ENCODE measurements at regions not wholly inside any gene's neighbourhood (a gene's known extent, or its start where the extent isn't known, plus 50 kb on each side); places are given as distances from the start of the nearest gene placed in this dataset.
A peak's percentile ranks its signal among the peaks of the same experiment; 100 is the strongest.
"Not testable (repeated sequence)": the region's sequence is repeated elsewhere in the genome, so short reads cannot be mapped to it uniquely, and the experiment has no call there.

- H3K27me3 ChIP-seq (ENCODE audit: control insufficient read depth, insufficient read depth, low read length) = no peaks in the 10 kb centered on the region
- H3K27ac ChIP-seq (ENCODE audit: insufficient read depth, low read length) = no peak overlapping the region
- H3K9me3 ChIP-seq (ENCODE audit: control insufficient read depth, insufficient read depth, low read depth, low read length) = no peaks in the 10 kb centered on the region
- H3K4me2 ChIP-seq (ENCODE audit: extremely low read depth, insufficient read depth, low read length) = no peak overlapping the region
- peak in 1 of 2 donors; percentile 52 for DNase-seq (ENCODE audit: low read depth in 2 of 2)
- no peaks in the 10 kb centered on the region for H3K4me1 ChIP-seq (ENCODE audit: control insufficient read depth, extremely low read depth, insufficient read depth, low read length)
- H3K4me3 ChIP-seq (replicated peaks in 1 of 4; ENCODE audit: control extremely low read depth in 1 of 4, insufficient read depth in 1 of 4, low read depth in 3 of 4, low read length in 4 of 4) = no peak overlapping the region
- no peak overlapping the region for H2AFZ ChIP-seq (ENCODE audit: low read length)
- no peaks in the 10 kb centered on the region for H3K36me3 ChIP-seq (ENCODE audit: control insufficient read depth, insufficient read depth, low read length)
- no peaks in the 10 kb centered on the region for H4K20me1 ChIP-seq (ENCODE audit: control insufficient read depth, extremely low read depth, insufficient read depth, low read length)
- no peaks in the 10 kb centered on the region for H3K79me2 ChIP-seq (ENCODE audit: control insufficient read depth, insufficient read depth, low read length)
- no peak for TF ChIP-seq EZH2 (IDR thresholded peaks at IDR 0.05; ENCODE audit: low read length, missing control alignments)
- no peak for TF ChIP-seq CTCF (conservative IDR thresholded peaks at IDR 0.05 in 1 of 2, IDR thresholded peaks at IDR 0.05 in 1 of 2; ENCODE audit: low read depth in 1 of 2, low read length in 2 of 2)
- no peak overlapping the region for H3K9ac ChIP-seq (ENCODE audit: insufficient read depth, low read length)
These were observed 294.9 kb upstream of the SGO1 start for GRCh38 chr3:20480786-20481365.

- no peaks in the 10 kb centered on the region for H3K9me3 ChIP-seq (ENCODE audit: control insufficient read depth, insufficient read depth, low read depth, low read length)
- TF ChIP-seq CTCF (conservative IDR thresholded peaks at IDR 0.05 in 1 of 2, IDR thresholded peaks at IDR 0.05 in 1 of 2; ENCODE audit: low read depth in 1 of 2, low read length in 2 of 2) = no peak
- no peak for TF ChIP-seq EZH2 (IDR thresholded peaks at IDR 0.05; ENCODE audit: low read length, missing control alignments)
- no peak overlapping the region for H3K27ac ChIP-seq (ENCODE audit: insufficient read depth, low read length)
- H3K4me3 ChIP-seq (replicated peaks in 1 of 4; ENCODE audit: control extremely low read depth in 1 of 4, insufficient read depth in 1 of 4, low read depth in 3 of 4, low read length in 4 of 4) = no peak overlapping the region
- H3K4me2 ChIP-seq (ENCODE audit: extremely low read depth, insufficient read depth, low read length) = no peak overlapping the region
- no peak for DNase-seq (ENCODE audit: low read depth in 2 of 2)
- H3K4me1 ChIP-seq (ENCODE audit: control insufficient read depth, extremely low read depth, insufficient read depth, low read length) = no peaks in the 10 kb centered on the region
- no peaks in the 10 kb centered on the region for H4K20me1 ChIP-seq (ENCODE audit: control insufficient read depth, extremely low read depth, insufficient read depth, low read length)
- no peak overlapping the region for H3K9ac ChIP-seq (ENCODE audit: insufficient read depth, low read length)
- H3K27me3 ChIP-seq (ENCODE audit: control insufficient read depth, insufficient read depth, low read length) = no peaks in the 10 kb centered on the region
- no peaks in the 10 kb centered on the region for H3K79me2 ChIP-seq (ENCODE audit: control insufficient read depth, insufficient read depth, low read length)
- H3K36me3 ChIP-seq (ENCODE audit: control insufficient read depth, insufficient read depth, low read length) = no peaks in the 10 kb centered on the region
- no peak overlapping the region for H2AFZ ChIP-seq (ENCODE audit: low read length)
These were observed 292.4 kb upstream of the SGO1 start for GRCh38 chr3:20478436-20478835.

- H4K20me1 ChIP-seq (ENCODE audit: control insufficient read depth, extremely low read depth, insufficient read depth, low read length); H3K79me2 ChIP-seq (ENCODE audit: control insufficient read depth, insufficient read depth, low read length); H3K4me1 ChIP-seq (ENCODE audit: control insufficient read depth, extremely low read depth, insufficient read depth, low read length); H3K36me3 ChIP-seq (ENCODE audit: control insufficient read depth, insufficient read depth, low read length); H3K27me3 ChIP-seq (ENCODE audit: control insufficient read depth, insufficient read depth, low read length); H3K27ac ChIP-seq (ENCODE audit: insufficient read depth, low read length); DNase-seq (ENCODE audit: low read depth in 2 of 2); H3K9ac ChIP-seq (ENCODE audit: insufficient read depth, low read length); H3K4me3 ChIP-seq (replicated peaks in 1 of 4; ENCODE audit: control extremely low read depth in 1 of 4, insufficient read depth in 1 of 4, low read depth in 3 of 4, low read length in 4 of 4); H3K9me3 ChIP-seq (ENCODE audit: control insufficient read depth, insufficient read depth, low read depth, low read length); H3K4me2 ChIP-seq (ENCODE audit: extremely low read depth, insufficient read depth, low read length); H2AFZ ChIP-seq (ENCODE audit: low read length): not testable (repeated sequence)
These were observed 278.2 kb upstream of the SGO1 start for GRCh38 chr3:20464237-20464636.

Data from fibroblast of lung (primary cell).